NCI-H69 (cell line): ENCODE measurements at regions not wholly inside any gene's neighbourhood (a gene's known extent, or its start where the extent isn't known, plus 50 kb on each side); places are given as distances from the start of the nearest gene placed in this dataset.

ENCODE experiments used
- DNase-seq: peaks from one replicate; lab custom pipeline; 2025; lab: John Stamatoyannopoulos, UW

DNA sequence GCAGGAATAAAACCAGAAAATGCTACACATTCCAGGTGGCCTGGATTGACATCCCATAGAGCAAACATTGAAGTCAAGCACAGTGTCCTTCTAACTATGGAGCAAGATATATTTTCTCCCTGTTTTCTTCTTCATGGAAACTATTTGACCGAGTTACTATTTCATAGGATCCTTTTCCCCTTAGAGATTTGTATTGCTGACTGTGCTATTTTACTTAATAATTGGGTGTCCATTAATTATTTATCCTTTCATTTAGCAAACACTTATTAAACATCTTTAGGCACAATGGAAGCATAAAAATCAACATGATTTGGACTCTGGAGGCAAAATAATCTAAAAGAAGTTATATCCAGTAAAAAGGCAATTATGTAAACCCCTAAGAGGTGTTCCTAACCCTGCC is 782.8 kb upstream of the ACVR2A start:
- DNase-seq = no peak

DNA sequence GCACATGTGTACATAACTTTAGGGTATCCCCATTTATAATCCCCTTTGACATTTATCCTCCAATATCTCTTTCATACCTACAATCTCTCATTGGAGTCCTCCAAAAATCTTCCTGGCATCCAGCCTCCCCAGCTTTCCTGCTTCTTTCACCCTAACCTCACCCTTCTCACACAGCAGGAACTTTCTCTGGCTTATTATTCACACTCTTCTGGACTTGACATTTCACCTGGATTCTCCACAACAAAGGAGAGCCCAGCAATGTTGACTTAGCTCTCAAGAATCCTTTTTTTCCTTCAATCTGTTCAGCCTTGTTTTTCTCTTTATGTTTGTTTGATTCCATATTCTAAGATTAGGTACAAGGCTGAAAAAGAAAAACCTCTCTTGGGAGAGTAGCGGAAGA is 783.6 kb upstream of the ACVR2A start:
- DNase-seq = no peak

- DNase-seq = no peak
Observed at GRCh38 chr2:147057892-147058490, 786.8 kb upstream of the ACVR2A start.

DNA sequence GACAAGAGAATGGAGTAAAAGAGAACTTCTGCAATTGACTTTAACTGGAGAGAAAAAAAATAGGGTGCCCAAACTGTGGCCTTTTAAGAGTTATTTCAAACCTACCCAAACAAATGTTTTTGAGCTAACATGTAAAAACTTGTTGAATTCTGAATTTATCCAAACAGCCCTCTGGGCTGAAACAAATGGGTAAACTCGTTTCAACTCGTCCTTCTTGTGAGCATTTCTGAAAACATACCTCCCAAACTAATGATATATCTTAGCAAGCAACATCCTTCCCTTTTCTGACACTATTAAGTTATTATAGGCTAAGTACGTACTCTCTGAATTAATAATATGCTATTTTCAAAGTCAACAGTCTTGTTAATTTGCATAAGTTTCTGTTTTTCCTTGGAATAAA is 793.0 kb upstream of the ACVR2A start:
- no peak for DNase-seq

- no peak for DNase-seq
Observed at GRCh38 chr2:147051248-147051647, 793.6 kb upstream of the ACVR2A start.

GRCh38 chr2:147049957-147050356 is 794.9 kb upstream of the ACVR2A start:
- DNase-seq = no peak

DNA sequence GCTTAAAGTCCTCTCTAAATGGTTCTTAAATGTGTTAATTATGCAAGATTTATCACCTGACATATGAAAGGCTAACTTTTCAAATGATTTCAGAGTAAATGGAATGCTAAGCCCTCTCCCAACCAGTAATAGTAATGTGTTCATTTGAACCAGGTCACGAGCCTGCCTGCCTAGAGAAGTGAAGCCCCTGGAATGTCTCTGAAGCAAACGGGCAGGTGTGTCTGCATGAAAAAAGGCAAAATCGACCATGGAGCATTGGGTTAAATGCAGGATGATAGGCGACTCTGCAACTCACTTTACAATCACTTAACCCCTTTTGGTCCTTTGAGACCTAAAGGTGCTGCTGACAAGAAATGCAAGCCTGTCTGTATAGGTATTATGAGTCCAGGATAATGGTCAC is 798.4 kb upstream of the ACVR2A start:
- DNase-seq = no peak

DNA sequence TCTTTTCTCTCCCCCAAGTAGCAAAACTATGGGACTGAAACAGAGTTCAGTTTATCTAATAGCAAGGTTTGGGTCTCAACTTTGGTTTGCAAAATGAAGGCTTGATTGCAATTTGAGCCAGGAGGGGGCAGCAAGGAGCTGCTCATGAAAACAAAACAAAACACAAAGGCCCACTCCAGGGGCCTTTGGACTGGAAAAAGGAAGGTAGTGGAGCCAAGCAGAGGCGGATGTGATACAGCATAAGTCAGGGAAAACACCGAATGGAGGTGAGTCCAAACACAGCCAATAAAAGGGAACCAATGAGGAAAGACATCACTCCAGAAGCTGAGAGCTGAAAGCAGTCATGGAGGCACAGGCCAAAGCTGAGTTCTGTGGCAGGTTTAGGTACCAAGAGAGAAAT is 799.7 kb upstream of the ACVR2A start:
- DNase-seq = peak; percentile 57

DNA sequence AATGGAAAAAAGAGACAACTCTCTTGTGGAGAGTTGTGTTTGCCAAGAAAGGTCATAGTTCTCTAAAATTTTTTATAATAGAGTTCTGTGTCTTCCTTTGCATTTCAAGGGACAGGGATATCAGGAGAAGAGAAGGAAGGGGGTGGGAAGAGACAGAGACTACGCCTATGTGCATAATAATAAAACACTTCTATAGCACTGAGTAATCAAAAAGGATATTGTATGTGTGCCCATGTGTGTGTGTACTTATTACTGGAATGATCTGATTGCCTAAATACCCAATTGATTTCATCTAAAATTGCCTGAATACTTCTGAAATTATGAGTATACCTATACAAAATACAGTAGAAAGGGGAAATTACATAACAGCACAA is 803.7 kb upstream of the ACVR2A start:
- DNase-seq = no peak

GRCh38 chr2:147040298-147041120 is 804.3 kb upstream of the ACVR2A start:
- no peak for DNase-seq

DNA sequence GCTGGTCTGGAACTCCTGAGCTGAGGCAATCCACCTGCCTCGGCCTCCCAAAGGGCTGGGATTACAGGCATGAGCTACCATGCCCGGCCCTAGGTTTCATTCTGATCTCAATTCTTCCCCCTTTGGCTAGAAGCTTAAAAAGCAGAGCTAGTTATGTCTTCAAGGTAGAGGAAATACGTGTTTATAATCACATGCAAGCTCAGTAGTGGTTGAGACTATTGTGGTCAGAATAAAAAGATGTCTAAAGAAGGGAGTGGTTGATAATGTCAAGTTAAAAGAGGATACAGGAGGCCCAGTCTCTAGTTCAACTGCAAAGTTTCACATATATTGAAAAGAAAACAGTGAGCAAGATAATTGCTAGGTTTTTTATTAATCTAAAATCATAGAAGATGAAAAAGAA is 807.8 kb upstream of the ACVR2A start:
- DNase-seq = no peak

GRCh38 chr2:147033044-147033443 is 811.8 kb upstream of the ACVR2A start:
- DNase-seq = no peak

DNA sequence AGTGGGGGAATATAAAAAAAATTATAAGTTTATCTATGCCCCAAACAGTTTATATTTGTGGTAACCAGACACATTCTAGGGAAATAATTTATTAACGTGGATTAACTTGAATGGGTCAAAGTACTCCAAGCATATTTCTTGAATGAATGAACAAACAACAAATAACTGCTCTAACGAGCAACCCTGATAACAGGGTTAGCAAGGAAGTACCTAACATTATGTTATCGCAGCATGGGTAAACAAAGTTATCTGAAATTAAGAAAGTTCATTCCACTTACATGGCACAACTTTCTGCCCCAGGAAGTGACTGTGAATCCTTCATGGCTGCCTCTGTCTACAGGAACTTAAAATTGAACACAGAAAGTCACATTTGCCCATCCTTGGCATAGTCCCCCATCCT is 812.9 kb upstream of the ACVR2A start:
- DNase-seq = no peak

DNA sequence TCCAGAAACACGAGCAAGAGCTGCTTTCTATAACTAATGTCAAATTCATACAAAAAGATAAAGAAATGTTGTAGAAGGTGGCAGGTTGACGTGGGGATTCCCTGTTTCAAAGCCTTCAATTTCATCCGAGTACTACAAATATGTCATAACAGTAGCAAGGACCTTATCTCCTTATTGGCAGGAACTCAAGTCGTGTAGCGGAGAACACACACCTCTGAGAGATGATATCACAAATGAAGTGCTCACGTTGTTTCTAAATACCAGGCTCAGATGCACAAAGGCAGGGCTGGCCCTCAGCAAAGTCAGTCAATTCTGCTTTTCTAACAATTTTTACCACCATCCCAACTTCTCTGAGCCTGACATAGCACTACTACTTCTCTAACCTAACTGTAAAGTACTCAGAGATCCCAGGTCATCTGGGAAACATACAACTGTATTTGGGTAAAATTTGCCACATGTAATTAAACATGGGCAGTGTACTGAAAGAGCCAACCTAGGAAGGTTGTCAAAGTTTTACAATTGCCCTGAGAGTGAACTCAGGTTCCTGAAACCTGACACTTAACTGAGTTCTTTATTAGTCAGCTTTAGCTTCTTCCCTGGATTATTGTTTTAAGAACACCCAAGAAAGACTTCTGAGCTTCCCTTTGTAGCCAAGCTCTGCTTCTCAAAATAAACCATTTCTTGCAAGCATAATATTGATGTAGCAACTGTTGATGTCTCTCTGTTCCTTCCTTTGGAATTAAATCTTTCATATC is 813.7 kb upstream of the ACVR2A start:
- no peak for DNase-seq

DNA sequence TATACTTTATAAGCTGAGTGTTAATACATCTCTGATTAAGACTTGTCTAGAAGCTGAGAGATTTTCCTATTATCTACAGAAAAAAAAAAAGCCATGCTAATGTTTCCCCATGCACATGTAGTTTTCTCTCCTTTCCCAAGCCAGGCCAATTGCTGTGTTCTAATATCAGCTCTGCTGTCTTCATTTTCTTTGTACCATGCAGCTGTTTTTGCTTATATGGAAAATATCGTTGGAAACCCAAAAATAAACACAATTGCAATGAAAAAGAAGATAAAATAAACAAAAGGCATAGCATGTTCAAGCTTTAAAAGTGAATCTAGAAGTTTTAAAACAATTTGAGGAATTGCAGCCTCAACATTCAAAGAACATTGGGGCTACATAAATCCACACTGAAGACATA is 817.4 kb upstream of the ACVR2A start:
- DNase-seq = no peak

DNA sequence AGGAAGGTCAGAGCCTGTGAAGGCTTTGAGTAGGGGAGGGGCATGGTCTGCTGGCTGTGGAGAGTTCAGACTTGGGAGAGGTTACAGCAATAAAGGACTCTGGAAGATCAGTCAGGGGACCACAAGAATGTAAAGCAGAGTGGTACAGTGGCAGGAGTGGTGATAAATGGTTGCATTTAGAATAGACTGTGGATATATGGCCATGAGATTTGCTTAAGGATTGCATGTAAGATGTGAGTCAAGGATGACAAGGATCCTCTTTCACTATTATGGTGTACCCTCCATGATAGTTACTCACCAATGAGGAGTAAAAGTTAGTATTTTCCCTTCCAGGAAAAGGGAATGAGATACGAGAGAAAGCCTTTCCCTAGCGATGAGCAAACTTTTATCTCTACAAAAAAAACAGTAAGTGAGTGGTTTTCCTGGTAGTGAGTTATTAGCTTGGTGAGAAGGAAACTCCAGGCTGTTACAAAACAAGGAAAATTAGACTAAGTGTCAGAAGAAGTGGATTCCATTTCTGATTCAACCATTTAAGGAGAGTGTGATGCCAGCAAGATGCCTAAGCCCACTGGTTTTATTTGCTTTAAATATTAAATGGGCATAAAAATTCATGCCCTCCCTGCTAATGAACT is 818.0 kb upstream of the ACVR2A start:
- no peak for DNase-seq

GRCh38 chr2:147025646-147026585 is 818.9 kb upstream of the ACVR2A start:
- no peak for DNase-seq

DNA sequence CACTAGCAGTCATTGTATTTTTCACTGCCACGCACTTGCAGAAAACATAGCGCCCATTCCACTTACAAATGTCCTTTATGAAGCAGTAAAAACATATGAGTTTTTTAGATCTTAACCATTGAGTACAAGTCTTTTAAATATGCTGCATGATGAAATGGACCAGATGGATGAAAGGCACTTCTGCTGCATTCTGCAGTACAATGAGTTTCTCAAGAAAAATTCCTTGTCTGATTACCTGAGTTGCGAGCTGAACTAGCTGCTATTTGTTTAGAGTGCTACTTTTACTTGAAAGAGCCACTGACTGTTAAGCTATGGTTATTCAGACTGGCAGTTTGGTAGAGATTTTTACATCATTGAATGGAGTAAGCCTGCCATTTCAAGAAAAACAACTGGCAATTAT is 825.5 kb upstream of the ACVR2A start:
- no peak for DNase-seq

- no peak for DNase-seq
Observed at GRCh38 chr2:147017951-147018645, 826.7 kb upstream of the ACVR2A start.

DNA sequence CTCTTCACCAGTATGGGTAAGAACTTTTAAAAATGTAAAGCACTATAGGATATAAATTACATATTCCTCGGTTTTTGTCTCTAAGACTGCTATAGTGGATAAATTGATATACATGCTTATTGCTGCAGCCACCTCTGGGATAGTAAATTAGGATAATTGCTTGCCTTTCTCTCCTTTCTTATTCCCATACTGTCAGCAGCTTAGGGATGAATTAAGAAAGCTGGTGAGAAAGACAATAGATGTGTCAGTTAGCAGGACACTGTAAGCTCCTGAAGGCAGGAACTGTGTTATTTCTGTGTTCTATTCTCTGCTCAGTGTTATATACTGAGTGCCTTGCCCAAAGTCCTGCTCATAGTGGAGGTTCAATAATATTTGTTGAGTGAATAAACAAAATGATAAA is 828.6 kb upstream of the ACVR2A start:
- no peak for DNase-seq

DNA sequence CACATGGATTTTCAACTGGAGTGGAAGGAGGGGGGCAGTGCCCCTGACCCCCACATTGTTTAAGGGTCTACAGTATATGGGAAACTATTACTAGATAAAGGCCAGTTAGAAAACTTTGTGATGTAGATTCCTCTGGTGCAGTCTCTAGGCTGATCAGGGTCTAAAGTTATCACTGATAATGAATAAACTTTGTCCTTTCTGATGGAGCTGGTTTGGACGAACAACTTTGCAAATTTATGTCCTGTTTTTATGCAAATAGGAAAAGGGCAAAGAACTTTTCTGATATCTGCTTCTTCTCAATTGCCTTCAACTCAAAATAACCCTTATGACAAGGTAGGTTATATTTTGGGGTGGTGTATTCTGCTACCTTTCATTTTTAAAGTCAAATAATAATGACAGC is 829.2 kb upstream of the ACVR2A start:
- no peak for DNase-seq
